Keratinocyte (primary cell): ENCODE measurements at regions not wholly inside any gene's neighbourhood (a gene's known extent, or its start where the extent isn't known, plus 50 kb on each side); places are given as distances from the start of the nearest gene placed in this dataset.
"Not testable (repeated sequence)": the region's sequence is repeated elsewhere in the genome, so short reads cannot be mapped to it uniquely, and the experiment has no call there.

Source experiments
- DNase-seq: peaks from one replicate; pipeline ENCODE4 v3.0.0-alpha.2; 2011; ENCODE audit warnings: low read depth, missing footprints, low spot score
- FAIRE-seq: peaks from 2 replicates; lab custom pipeline; 2011; peaks lifted over from hg19 to GRCh38; lab: Jason Lieb, UNC
- H2AFZ ChIP-seq: 2 replicates; pipeline ENCODE4 v1.6.0; 2012; ENCODE audit warnings: low read length, control low read depth, inconsistent platforms; ENCODE audit not compliant: control insufficient read depth
- H3K27ac ChIP-seq: 2 replicates; pipeline ENCODE4 v1.5.1; 2011; ENCODE audit warnings: low read length; ENCODE audit not compliant: control insufficient read depth, insufficient read depth
- H3K27me3 ChIP-seq: 3 replicates; pipeline ENCODE4 v1.6.0; 2011; ENCODE audit warnings: low read length; ENCODE audit not compliant: control insufficient read depth, insufficient read depth; ENCODE audit errors: extremely low read depth
- H3K36me3 ChIP-seq, 2 experiments: 2 replicates in 1 of 2; 3 replicates in 1 of 2; pipeline ENCODE4 v1.5.1; 2011; ENCODE audit warnings: low read length in 2 of 2, mild to moderate bottlenecking in 1 of 2; ENCODE audit not compliant: control insufficient read depth in 2 of 2, insufficient read depth in 2 of 2; ENCODE audit errors: extremely low read depth in 1 of 2
- H3K4me1 ChIP-seq: 3 replicates; pipeline ENCODE4 v1.5.1; 2011; ENCODE audit warnings: low read length; ENCODE audit not compliant: control insufficient read depth, insufficient read depth; ENCODE audit errors: extremely low read depth
- H3K4me2 ChIP-seq: 3 replicates; pipeline ENCODE4 v1.6.0; 2011; ENCODE audit warnings: low read depth, low read length; ENCODE audit not compliant: control insufficient read depth, insufficient read depth; ENCODE audit errors: extremely low read depth
- H3K4me3 ChIP-seq, 3 experiments: fragments of 200-600 bp in 1 of 3; sonication (generic) in 1 of 3; 2 replicates in 2 of 3; 3 replicates in 1 of 3; pipeline ENCODE4 v1.5.1; 2011 to 2016; ENCODE audit warnings: low read length in 3 of 3, mild to moderate bottlenecking in 3 of 3, control low read depth in 2 of 3, inconsistent platforms in 1 of 3, low read depth in 1 of 3, mixed read lengths in 1 of 3, mixed run types in 1 of 3, moderate library complexity in 1 of 3; ENCODE audit not compliant: control insufficient read depth in 2 of 3, insufficient read depth in 2 of 3; ENCODE audit errors: extremely low read depth in 1 of 3
- H3K79me2 ChIP-seq: 2 replicates; pipeline ENCODE4 v1.6.0; 2012; ENCODE audit warnings: low read length; ENCODE audit not compliant: control insufficient read depth, insufficient read depth
- H3K9ac ChIP-seq: 3 replicates; pipeline ENCODE4 v1.6.0; 2011; ENCODE audit warnings: low read length; ENCODE audit not compliant: control insufficient read depth, insufficient read depth; ENCODE audit errors: extremely low read depth
- H3K9me1 ChIP-seq: 3 replicates; pipeline ENCODE4 v1.6.0; 2011; ENCODE audit warnings: low read length; ENCODE audit not compliant: control insufficient read depth, insufficient read depth; ENCODE audit errors: extremely low read depth
- H3K9me3 ChIP-seq: 2 replicates; pipeline ENCODE4 v1.5.1; 2012; ENCODE audit warnings: low read depth, low read length; ENCODE audit not compliant: control insufficient read depth
- H4K20me1 ChIP-seq: 3 replicates; pipeline ENCODE4 v1.6.0; 2011; ENCODE audit warnings: low read length; ENCODE audit not compliant: control insufficient read depth, insufficient read depth; ENCODE audit errors: extremely low read depth
- EZH2 ChIP-seq: IDR thresholded peaks from one replicate; pipeline ENCODE4 v1.6.1; 2012; ENCODE audit warnings: inconsistent platforms, mild to moderate bottlenecking, low read length, moderate library complexity
- dilution Hi-C: fragments of 300-500 bp; cut with MboI; formaldehyde crosslinking; loops from one replicate; pipeline ENCODE4 v1.7.0; 2020; ENCODE audit warnings: low sequenced_read_pairs; ENCODE audit not compliant: extremely low pct_ligation_motif_present
- TF ChIP-seq, protein P1 (sequence below), 3 experiments: IDR thresholded peaks in 1 of 3; conservative IDR thresholded peaks in 1 of 3; optimal IDR thresholded peaks in 1 of 3; 2 replicates in 2 of 3; 3 replicates in 1 of 3; pipeline versions ENCODE3 to v1.5.1; 2011; ENCODE audit warnings: low read length in 3 of 3, mild to moderate bottlenecking in 3 of 3, moderate library complexity in 2 of 3, control low read depth in 1 of 3, inconsistent platforms in 1 of 3; ENCODE audit not compliant: insufficient read depth in 2 of 3; ENCODE audit errors: extremely low read depth in 1 of 3

GRCh38 chrX:108993909-108994308 lies 257.5 kb upstream of the IRS4 start:
- no peak overlapping the region for H3K9ac ChIP-seq
- H3K79me2 ChIP-seq: no peaks in the 10 kb centered on the region
- H3K4me2 ChIP-seq: no peak overlapping the region
- no peak overlapping the region for H3K27ac ChIP-seq
- TF ChIP-seq, protein P1, sequence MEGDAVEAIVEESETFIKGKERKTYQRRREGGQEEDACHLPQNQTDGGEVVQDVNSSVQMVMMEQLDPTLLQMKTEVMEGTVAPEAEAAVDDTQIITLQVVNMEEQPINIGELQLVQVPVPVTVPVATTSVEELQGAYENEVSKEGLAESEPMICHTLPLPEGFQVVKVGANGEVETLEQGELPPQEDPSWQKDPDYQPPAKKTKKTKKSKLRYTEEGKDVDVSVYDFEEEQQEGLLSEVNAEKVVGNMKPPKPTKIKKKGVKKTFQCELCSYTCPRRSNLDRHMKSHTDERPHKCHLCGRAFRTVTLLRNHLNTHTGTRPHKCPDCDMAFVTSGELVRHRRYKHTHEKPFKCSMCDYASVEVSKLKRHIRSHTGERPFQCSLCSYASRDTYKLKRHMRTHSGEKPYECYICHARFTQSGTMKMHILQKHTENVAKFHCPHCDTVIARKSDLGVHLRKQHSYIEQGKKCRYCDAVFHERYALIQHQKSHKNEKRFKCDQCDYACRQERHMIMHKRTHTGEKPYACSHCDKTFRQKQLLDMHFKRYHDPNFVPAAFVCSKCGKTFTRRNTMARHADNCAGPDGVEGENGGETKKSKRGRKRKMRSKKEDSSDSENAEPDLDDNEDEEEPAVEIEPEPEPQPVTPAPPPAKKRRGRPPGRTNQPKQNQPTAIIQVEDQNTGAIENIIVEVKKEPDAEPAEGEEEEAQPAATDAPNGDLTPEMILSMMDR (optimal IDR thresholded peaks at IDR 0.05 in 1 of 3, IDR thresholded peaks at IDR 0.05 in 1 of 3, conservative IDR thresholded peaks at IDR 0.05 in 1 of 3; ENCODE audit: extremely low read depth in 1 of 3, insufficient read depth in 2 of 3, low read length in 3 of 3): no peak
- no peak for TF ChIP-seq EZH2
- H3K9me1 ChIP-seq: no peaks in the 10 kb centered on the region
- no peaks in the 10 kb centered on the region for H3K36me3 ChIP-seq
- H2AFZ ChIP-seq: no peak overlapping the region
- no peaks in the 10 kb centered on the region for H4K20me1 ChIP-seq
- H3K4me3 ChIP-seq: no peak overlapping the region
- H3K9me3 ChIP-seq: no peaks in the 10 kb centered on the region
- FAIRE-seq (no peak), DNase-seq (no peak)
- H3K4me1 ChIP-seq: no peaks in the 10 kb centered on the region
- H3K27me3 ChIP-seq: no peaks in the 10 kb centered on the region
- dilution Hi-C loops: no loop called here

- H3K9me3 ChIP-seq, H3K4me3 ChIP-seq, H3K4me2 ChIP-seq, H2AFZ ChIP-seq, H4K20me1 ChIP-seq, DNase-seq, dilution Hi-C loops, H3K27ac ChIP-seq, H3K27me3 ChIP-seq, H3K9ac ChIP-seq, H3K9me1 ChIP-seq, FAIRE-seq, H3K4me1 ChIP-seq, H3K36me3 ChIP-seq, H3K79me2 ChIP-seq: not testable (repeated sequence)
Observed at GRCh38 chrX:108972899-108973298, 236.5 kb upstream of the IRS4 start.

DNA sequence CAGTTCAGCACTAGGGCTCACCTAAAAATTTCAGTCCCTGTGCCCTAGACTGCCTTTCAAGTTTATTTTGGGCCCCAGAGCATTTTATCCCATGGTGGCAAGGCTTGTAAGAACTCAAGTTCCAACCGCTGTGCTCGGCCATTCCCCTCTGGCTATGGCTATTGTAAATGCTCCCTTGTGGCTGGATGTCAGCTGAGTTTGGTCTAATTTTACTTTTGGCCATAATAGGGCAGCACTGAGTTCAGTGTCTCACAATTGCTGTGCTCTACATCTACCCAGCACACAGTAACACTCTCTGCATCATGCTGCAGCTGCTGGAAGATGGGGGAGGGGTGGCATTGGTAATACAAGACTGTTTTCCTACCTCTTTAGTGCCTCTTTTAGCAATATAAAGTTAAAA lies 210.8 kb upstream of the IRS4 start:
- H3K9me1 ChIP-seq: no peaks in the 10 kb centered on the region
- no peaks in the 10 kb centered on the region for H4K20me1 ChIP-seq
- no peak overlapping the region for H3K4me2 ChIP-seq
- no peak overlapping the region for H3K9ac ChIP-seq
- DNase-seq (no peak), FAIRE-seq (no peak)
- no peak overlapping the region for H3K4me3 ChIP-seq
- no peaks in the 10 kb centered on the region for H3K9me3 ChIP-seq
- no peaks in the 10 kb centered on the region for H3K27me3 ChIP-seq
- no peak overlapping the region for H3K27ac ChIP-seq
- H3K4me1 ChIP-seq: no peaks in the 10 kb centered on the region
- no peaks in the 10 kb centered on the region for H3K36me3 ChIP-seq
- no peaks in the 10 kb centered on the region for H3K79me2 ChIP-seq
- no peak for TF ChIP-seq EZH2
- TF ChIP-seq, protein P1 (optimal IDR thresholded peaks at IDR 0.05 in 1 of 3, IDR thresholded peaks at IDR 0.05 in 1 of 3, conservative IDR thresholded peaks at IDR 0.05 in 1 of 3; ENCODE audit: extremely low read depth in 1 of 3, insufficient read depth in 2 of 3, low read length in 3 of 3): no peak
- dilution Hi-C loops: no loop called here
- no peak overlapping the region for H2AFZ ChIP-seq
